Erythroblast (primary cell): ENCODE measurements at regions not wholly inside any gene's neighbourhood (a gene's known extent, or its start where the extent isn't known, plus 50 kb on each side); places are given as distances from the start of the nearest gene placed in this dataset.

Source experiments
- GATA1 ChIP-seq: IDR thresholded peaks from 2 replicates; pipeline ENCODE4 v1.6.1; 2011; ENCODE audit warnings: low read depth, mild to moderate bottlenecking, control low read depth, low read length, moderate library complexity
- POLR2A ChIP-seq: IDR thresholded peaks from 2 replicates; pipeline ENCODE4 v1.6.1; 2011; ENCODE audit warnings: mild to moderate bottlenecking, low read length

- no peak for TF ChIP-seq POLR2A
- no peak for TF ChIP-seq GATA1
Measured at GRCh38 chr18:1498216-1498615, 593.5 kb downstream of the ADCYAP1 start.
